ENCODE measurements at regions not wholly inside any gene's neighbourhood (a gene's known extent, or its start where the extent isn't known, plus 50 kb on each side); places are given as distances from the start of the nearest gene placed in this dataset.

GRCh38 chr13:21901811-21902708, 231.2 kb downstream of the FGF9 start:
- no peak overlapping the region for H3K4me3 ChIP-seq (ENCODE audit: low read length)
- no peak for DNase-seq (ENCODE audit: low read depth)
- no peak for TF ChIP-seq CTCF (conservative IDR thresholded peaks at IDR 0.05; ENCODE audit: low read depth, low read length)

- DNase-seq (ENCODE audit: low read depth), result no peak
- no peak overlapping the region for H3K4me3 ChIP-seq (ENCODE audit: low read length)
- TF ChIP-seq CTCF (conservative IDR thresholded peaks at IDR 0.05; ENCODE audit: low read depth, low read length), result no peak
Measured at GRCh38 chr13:21902709-21903098, 231.8 kb downstream of the FGF9 start.

- no peak for DNase-seq (ENCODE audit: low read depth)
- H3K4me3 ChIP-seq (ENCODE audit: low read length), result no peak overlapping the region
- no peak for TF ChIP-seq CTCF (conservative IDR thresholded peaks at IDR 0.05; ENCODE audit: low read depth, low read length)
Measured at GRCh38 chr13:21905486-21905885, 234.6 kb downstream of the FGF9 start.

GRCh38 chr13:21909331-21909730, 238.5 kb downstream of the FGF9 start:
- no peak for DNase-seq (ENCODE audit: low read depth)
- no peak overlapping the region for H3K4me3 ChIP-seq (ENCODE audit: low read length)
- no peak for TF ChIP-seq CTCF (conservative IDR thresholded peaks at IDR 0.05; ENCODE audit: low read depth, low read length)

- no peak for TF ChIP-seq CTCF (conservative IDR thresholded peaks at IDR 0.05; ENCODE audit: low read depth, low read length)
- no peak for DNase-seq (ENCODE audit: low read depth)
Measured at GRCh38 chr13:21910546-21910945, 239.7 kb downstream of the FGF9 start.

GRCh38 chr13:21911646-21912298, 240.9 kb downstream of the FGF9 start:
- no peak overlapping the region for H3K4me3 ChIP-seq (ENCODE audit: low read length)
- TF ChIP-seq CTCF (conservative IDR thresholded peaks at IDR 0.05; ENCODE audit: low read depth, low read length), result no peak
- DNase-seq (ENCODE audit: low read depth), result no peak

More at GRCh38 chr13:21910546-21910945, 239.7 kb downstream of the FGF9 start:
- no peak overlapping the region for H3K4me3 ChIP-seq (ENCODE audit: low read length)

Data from retinal pigment epithelial cell (primary cell).